Brain pericyte (primary cell): ENCODE measurements at regions not wholly inside any gene's neighbourhood (a gene's known extent, or its start where the extent isn't known, plus 50 kb on each side); places are given as distances from the start of the nearest gene placed in this dataset.

ENCODE experiments used
- DNase-seq: peaks from one replicate; pipeline ENCODE4 v3.0.0-alpha.2; 2012; ENCODE audit warnings: low read depth, low spot score

DNA sequence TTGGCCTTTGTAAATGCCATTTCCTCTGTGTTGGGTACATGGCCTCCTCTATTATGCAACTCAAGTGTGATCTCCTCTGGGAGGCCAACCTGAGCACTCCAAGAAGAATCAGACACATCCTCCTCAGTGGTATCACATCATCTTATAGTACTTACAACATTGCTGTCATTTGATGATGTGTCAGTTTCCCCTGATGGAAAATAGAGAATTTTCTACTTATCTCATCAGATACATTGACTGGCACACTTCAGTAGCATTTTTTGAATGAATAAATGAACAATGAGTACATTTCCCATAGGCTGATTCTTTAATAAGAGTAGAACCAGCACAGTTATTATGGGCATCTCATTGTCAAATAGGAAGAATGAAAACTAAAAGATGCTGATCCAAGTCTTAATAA is 86.6 kb upstream of the NXPH2 start:
- DNase-seq, result no peak

DNA sequence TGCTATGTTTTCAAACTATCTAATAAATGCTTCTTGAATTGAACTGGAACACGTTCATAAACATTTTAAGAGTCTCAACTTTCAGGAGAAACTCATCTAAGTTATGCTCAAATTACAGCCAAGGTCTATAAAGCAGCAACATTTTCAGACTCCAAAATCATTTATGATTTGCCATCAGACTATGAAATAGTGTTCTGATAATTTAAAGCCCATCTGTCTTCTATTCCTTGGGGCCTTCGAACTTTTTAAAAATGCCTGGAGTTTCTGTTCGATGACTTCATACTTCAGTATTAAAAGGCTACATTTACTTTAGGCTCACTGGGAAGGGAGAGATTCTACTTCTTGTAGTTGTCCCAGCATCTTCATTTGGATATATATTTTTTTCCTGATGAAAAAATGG is 73.6 kb upstream of the NXPH2 start:
- no peak for DNase-seq

DNA sequence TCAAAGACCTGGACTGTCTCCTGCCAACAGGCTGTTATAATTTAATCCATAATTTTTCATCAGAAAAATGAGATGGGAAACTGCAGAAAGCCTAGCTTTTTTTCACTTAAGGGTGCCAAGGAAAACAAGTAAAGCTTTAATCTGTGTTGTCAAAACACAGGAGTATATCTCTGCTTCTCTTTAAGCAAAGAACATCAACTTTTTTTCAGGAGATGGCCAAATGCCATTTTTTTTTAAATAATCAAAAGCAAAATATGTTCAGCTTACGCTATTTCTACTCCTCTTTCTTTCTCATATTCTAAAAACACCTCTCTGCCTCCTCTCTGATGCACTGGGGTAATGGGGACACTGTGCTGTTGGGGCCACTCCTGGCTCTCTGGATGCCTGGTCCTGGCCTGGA is 73.1 kb upstream of the NXPH2 start:
- DNase-seq, result no peak

DNA sequence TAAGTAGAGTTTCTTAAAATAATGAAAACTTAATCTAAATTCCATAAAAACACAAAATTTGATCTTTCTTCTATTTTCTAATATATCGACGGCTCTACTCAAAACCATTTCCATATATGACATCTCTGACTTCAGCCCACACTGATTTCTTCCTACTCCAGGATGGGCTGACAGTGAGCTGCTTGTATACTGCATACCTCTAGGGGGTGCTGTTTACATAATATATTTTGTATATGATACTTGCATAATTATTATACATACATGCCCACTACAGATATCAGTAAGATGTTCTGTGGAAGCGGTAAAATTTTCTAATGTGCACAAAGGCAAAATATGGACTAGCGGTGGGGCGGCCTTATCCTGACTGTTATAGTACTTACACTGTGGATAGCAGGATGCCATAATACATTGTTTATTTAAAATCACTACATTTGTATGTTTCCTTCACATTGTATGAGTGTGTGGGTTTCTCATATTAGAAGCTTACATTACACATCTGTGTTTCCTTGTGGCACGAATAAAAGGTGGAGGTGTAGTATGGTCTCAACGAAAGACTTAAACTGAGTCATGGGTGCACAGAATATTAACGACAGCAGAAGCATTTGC is 66.1 kb upstream of the NXPH2 start:
- no peak for DNase-seq

DNA sequence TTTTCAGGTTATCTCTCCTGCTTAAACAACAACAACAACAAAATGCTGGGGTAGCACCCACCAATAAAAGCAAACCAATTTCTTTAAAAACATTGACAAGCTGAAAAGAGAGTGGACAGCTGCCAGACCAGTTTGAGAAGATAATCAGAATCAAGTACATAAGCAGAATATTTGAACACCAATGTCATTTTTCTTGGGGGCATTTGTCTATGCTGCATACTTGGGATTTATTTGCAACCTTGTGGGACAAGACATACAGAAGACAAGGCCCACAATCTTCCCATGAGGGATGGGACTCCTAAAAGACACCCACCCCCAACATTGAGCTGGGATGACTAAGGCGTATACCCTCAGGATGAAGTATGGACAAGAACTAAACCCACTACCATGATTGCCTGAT is 62.2 kb upstream of the NXPH2 start:
- DNase-seq, result no peak

DNA sequence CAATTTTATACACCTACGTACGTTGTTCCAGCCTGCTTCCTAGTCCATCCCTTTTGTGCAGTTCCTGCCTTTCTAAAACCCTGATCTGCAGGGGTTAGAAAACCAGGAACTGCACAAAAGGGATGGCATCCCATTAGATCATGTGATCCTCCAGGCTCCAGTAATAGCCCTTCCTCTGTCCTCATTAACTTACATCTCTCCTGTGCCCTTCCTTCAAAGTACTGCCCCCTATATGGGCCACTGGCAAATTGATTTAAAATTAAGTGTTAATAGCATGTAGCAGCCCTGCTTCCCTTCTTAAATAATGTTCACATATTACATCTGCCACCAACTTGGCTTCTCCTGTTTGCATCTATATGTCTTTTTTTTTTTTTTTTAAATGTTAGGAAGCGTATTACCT is 61.3 kb upstream of the NXPH2 start:
- no peak for DNase-seq

DNA sequence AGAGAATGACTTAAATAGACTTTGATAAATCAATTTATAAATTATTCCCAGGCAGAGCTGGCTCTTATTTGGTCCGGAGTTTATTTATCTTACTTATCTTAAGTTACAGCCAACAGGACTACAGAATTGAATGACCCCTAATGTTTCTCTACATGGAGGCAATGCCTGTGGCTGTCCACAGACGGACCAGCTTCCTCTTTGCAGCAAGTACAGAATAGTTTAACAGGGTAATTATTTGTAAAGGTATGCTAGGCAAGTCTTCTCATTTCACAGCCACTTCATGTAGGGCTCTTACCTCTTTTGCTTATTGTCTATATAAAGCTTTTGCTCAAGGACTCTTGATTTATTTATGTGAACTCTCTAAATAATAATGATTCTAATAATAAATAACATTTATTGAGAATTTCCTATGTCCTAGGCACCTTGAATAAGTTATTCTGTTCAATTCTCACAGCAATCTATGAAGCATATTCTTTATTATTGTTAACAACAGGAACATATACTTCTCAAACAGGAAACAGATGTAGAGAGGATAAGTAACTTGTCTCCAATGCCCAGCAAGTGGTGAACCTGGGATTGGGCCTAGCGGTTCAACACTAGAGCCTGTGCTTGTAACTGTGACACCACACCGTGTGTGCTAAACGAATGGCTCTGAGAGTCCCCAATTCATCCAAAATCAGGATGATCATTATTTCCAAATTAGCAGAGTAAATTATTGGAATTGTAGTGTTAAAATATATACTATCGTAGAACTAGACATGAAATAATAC is 58.8 kb upstream of the NXPH2 start:
- no peak for DNase-seq

DNA sequence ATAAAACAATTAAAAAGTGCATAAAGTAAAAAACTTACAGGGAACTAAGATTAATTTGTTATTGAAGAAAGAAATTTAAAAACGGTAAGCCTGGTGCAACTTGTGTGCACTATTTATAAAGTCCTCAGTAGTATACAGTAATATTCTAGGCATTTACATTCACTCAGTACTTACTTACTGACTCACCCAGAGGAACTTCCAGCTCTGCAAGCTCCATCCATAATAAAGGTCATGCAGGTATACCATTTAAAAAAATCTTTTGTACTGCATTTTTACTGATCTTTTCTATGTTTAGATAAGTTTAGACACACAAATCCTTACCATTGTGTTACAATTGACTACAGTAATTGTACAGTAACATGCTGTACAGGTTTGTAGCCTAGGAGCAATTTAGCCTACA is 51.5 kb upstream of the NXPH2 start:
- no peak for DNase-seq

DNA sequence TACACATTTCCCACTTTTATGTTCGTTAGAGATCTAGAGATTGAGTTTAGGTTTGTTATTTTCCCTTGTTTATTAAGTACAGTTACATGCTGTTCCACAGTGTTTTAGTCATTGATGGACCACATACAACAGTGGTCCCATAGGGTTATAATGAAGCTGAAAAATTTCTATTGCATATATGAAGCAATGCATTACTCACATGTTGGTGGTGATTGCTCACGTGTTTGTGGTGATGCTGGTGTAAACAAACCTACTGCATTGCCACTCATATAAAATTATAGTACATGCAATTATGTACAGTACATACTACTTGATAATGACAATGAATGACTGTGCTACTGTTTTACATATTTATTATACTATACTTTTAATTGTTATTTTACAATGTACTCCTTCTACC is 51.0 kb upstream of the NXPH2 start:
- DNase-seq, result no peak

DNA sequence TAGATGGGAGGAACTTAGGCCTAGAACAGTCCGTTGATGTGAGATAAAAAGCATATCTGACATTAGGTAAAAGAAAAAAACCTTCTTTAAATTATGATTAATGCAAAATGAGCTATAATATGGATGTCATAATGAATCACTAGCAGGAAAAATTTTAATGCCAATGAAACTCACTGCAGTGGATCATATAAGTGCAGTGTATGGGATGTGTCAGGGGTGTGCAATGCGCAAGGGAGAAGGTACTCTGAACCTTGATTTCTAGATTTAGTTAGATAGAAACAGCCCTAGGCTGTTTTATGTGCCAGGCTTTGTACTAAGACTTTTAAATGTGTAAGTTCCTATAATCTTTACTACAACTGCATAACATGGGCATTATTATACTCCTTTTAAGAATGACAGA is 50.4 kb upstream of the NXPH2 start:
- DNase-seq, result no peak
